Loucy (cell line): ENCODE measurements at regions not wholly inside any gene's neighbourhood (a gene's known extent, or its start where the extent isn't known, plus 50 kb on each side); places are given as distances from the start of the nearest gene placed in this dataset.

Source experiments
- H2AFZ ChIP-seq: fragments of 200-600 bp; sonication (generic); 2 replicates; pipeline ENCODE4 v1.6.0; 2016; ENCODE audit warnings: antibody characterized with exemption, mild to moderate bottlenecking, low read length, moderate library complexity
- H3F3A ChIP-seq: fragments of 200-600 bp; 2 replicates; pipeline ENCODE4 v1.6.0; 2016; ENCODE audit warnings: antibody characterized with exemption, low read depth, mild to moderate bottlenecking
- H3K27me3 ChIP-seq: fragments of 200-600 bp; sonication (generic); 2 replicates; pipeline ENCODE4 v1.6.1; 2014; ENCODE audit warnings: low read length, mild to moderate bottlenecking; ENCODE audit not compliant: insufficient read depth, poor library complexity, severe bottlenecking
- H3K36me3 ChIP-seq: fragments of 200-600 bp; sonication (generic); 2 replicates; pipeline ENCODE4 v1.6.1; 2016; ENCODE audit warnings: low read length; ENCODE audit not compliant: insufficient read depth
- H3K4me1 ChIP-seq: fragments of 200-600 bp; sonication (generic); 2 replicates; pipeline ENCODE4 v1.5.1; 2014; ENCODE audit warnings: low read length, mild to moderate bottlenecking; ENCODE audit not compliant: insufficient read depth, poor library complexity, severe bottlenecking
- H3K4me2 ChIP-seq: fragments of 200-600 bp; sonication (generic); 2 replicates; pipeline ENCODE4 v1.6.0; 2014; ENCODE audit warnings: antibody characterized with exemption, low read length, low read depth, mild to moderate bottlenecking; ENCODE audit not compliant: poor library complexity, severe bottlenecking
- H3K4me3 ChIP-seq: fragments of 200-600 bp; sonication (generic); 2 replicates; pipeline ENCODE4 v1.5.1; 2014; ENCODE audit warnings: low read length, mild to moderate bottlenecking, mixed read lengths; ENCODE audit not compliant: poor library complexity, severe bottlenecking
- H3K79me2 ChIP-seq: fragments of 200-600 bp; sonication (generic); 2 replicates; pipeline ENCODE4 v1.6.1; 2014; ENCODE audit warnings: low read length; ENCODE audit not compliant: insufficient read depth
- H3K9ac ChIP-seq: fragments of 200-600 bp; sonication (generic); 2 replicates; pipeline ENCODE4 v1.6.0; 2014; ENCODE audit warnings: mild to moderate bottlenecking, low read depth, low read length, moderate library complexity; ENCODE audit not compliant: poor library complexity, severe bottlenecking
- H3K9me2 ChIP-seq: fragments of 200-600 bp; sonication (generic); replicated peaks from 2 replicates; pipeline ENCODE4 v1.6.1; 2016; ENCODE audit warnings: low read depth, low read length, mixed read lengths
- H3K9me3 ChIP-seq: fragments of 200-600 bp; sonication (generic); 2 replicates; pipeline ENCODE4 v1.6.1; 2014; ENCODE audit warnings: mild to moderate bottlenecking, antibody characterized with exemption, low read length, low read depth; ENCODE audit not compliant: insufficient read depth
- H4K20me1 ChIP-seq: fragments of 200-600 bp; sonication (generic); 2 replicates; pipeline ENCODE4 v1.6.0; 2014; ENCODE audit warnings: antibody characterized with exemption, low read length, mild to moderate bottlenecking; ENCODE audit not compliant: insufficient read depth, poor library complexity, severe bottlenecking
- EZH2phosphoT487 ChIP-seq: fragments of 200-600 bp; IDR thresholded peaks from 2 replicates; pipeline ENCODE4 v1.6.1; 2018; ENCODE audit warnings: antibody characterized with exemption, mild to moderate bottlenecking, moderate library complexity, borderline replicate concordance
- TF ChIP-seq, protein P1 (sequence below): fragments of 200-600 bp; sonication (generic); conservative IDR thresholded peaks from 2 replicates; pipeline ENCODE4 v1.5.1; 2014; ENCODE audit warnings: mild to moderate bottlenecking, antibody characterized with exemption, low read length

DNA sequence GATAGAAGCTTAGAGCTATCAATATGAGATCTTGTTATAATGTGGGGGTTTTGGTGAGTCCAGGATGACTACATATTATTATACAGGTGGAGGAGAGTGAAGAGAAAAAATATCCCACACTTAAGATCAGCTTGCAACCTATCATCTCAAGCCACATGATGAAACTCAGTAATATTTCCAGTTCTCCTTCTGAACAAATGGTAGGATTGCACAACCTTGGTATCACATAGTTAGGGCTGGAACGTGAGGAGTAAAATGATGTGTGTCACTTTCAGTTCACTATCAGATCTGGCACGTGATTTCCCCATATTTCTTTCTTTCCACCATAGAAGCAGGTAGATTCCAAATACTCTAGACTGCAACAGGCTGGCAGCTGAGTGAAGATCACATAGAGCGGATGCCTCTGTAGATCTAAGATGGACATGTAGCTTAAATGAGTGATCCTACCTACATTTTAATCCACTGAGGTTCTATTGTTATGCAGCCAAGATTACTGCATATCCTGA lies 150.6 kb upstream of the ANKRD50 start:
- Histone ChIP-seq H3K4me2 (no peak overlapping the region), H3K79me2 (no peaks in the 10 kb centered on the region), H2AFZ (no peak overlapping the region), H3K27me3 (no peaks in the 10 kb centered on the region), H4K20me1 (no peaks in the 10 kb centered on the region), H3F3A (no peaks in the 10 kb centered on the region), H3K4me1 (no peaks in the 10 kb centered on the region), H3K4me3 (no peak overlapping the region), H3K36me3 (no peaks in the 10 kb centered on the region), H3K9ac (no peak overlapping the region), H3K9me3 (no peaks in the 10 kb centered on the region), H3K9me2 (0 out of 2 replicates have a peak, but pooled peaks cover 6% of the 10 kb centered on the region)
- TF ChIP-seq, protein P1, sequence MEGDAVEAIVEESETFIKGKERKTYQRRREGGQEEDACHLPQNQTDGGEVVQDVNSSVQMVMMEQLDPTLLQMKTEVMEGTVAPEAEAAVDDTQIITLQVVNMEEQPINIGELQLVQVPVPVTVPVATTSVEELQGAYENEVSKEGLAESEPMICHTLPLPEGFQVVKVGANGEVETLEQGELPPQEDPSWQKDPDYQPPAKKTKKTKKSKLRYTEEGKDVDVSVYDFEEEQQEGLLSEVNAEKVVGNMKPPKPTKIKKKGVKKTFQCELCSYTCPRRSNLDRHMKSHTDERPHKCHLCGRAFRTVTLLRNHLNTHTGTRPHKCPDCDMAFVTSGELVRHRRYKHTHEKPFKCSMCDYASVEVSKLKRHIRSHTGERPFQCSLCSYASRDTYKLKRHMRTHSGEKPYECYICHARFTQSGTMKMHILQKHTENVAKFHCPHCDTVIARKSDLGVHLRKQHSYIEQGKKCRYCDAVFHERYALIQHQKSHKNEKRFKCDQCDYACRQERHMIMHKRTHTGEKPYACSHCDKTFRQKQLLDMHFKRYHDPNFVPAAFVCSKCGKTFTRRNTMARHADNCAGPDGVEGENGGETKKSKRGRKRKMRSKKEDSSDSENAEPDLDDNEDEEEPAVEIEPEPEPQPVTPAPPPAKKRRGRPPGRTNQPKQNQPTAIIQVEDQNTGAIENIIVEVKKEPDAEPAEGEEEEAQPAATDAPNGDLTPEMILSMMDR: no peak
- no peak for TF ChIP-seq EZH2phosphoT487

- H3K4me3 ChIP-seq: no peak overlapping the region
- H3K9me2 ChIP-seq: 0 out of 2 replicates have a peak, but pooled peaks cover 6% of the 10 kb centered on the region
- TF ChIP-seq, protein P1: no peak
- TF ChIP-seq EZH2phosphoT487: no peak
- no peaks in the 10 kb centered on the region for H3K9me3 ChIP-seq
- H3K27me3 ChIP-seq: no peaks in the 10 kb centered on the region
- H3K9ac ChIP-seq: no peak overlapping the region
- no peaks in the 10 kb centered on the region for H3K4me1 ChIP-seq
- no peaks in the 10 kb centered on the region for H4K20me1 ChIP-seq
- H3K79me2 ChIP-seq: no peaks in the 10 kb centered on the region
- no peak overlapping the region for H3K4me2 ChIP-seq
- H2AFZ ChIP-seq: no peak overlapping the region
- H3K36me3 ChIP-seq: no peaks in the 10 kb centered on the region
- no peaks in the 10 kb centered on the region for H3F3A ChIP-seq
These were observed 149.7 kb upstream of the ANKRD50 start for GRCh38 chr4:124862261-124862660.

GRCh38 chr4:124861761-124862160 lies 149.2 kb upstream of the ANKRD50 start:
- H4K20me1 ChIP-seq: no peaks in the 10 kb centered on the region
- TF ChIP-seq, protein P1: no peak
- no peak for TF ChIP-seq EZH2phosphoT487

More at GRCh38 chr4:124861761-124862160, 149.2 kb upstream of the ANKRD50 start:
- Histone ChIP-seq H2AFZ (no peak overlapping the region), H3K9me3 (no peaks in the 10 kb centered on the region), H3K9me2 (0 out of 2 replicates have a peak, but pooled peaks cover 6% of the 10 kb centered on the region), H3K27me3 (no peaks in the 10 kb centered on the region), H3K36me3 (no peaks in the 10 kb centered on the region), H3K4me3 (no peak overlapping the region), H3K4me1 (no peaks in the 10 kb centered on the region), H3K9ac (no peak overlapping the region), H3K79me2 (no peaks in the 10 kb centered on the region), H3F3A (no peaks in the 10 kb centered on the region), H3K4me2 (no peak overlapping the region)
